ENCODE measurements at regions not wholly inside any gene's neighbourhood (a gene's known extent, or its start where the extent isn't known, plus 50 kb on each side); places are given as distances from the start of the nearest gene placed in this dataset.

DNA sequence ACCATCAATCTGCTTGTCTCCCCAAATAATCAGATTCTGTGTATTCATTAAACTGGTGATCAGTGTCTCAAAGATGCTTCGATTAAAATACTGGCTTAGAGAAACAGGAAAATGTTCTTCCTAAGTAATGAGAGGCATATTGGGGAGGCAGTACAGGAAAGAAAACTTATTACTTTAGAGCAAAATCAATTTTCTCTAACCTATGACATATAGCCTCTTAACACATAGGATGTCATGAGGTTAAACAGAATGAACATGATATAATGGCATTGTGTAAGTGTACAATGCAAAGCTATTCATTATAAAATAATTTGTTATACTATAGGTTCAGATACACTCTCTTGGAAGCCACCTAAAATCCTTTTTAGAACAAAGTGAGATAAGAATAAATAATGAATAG is 819.3 kb downstream of the KCNJ2 start:
- TF ChIP-seq CTCF (IDR thresholded peaks at IDR 0.05; ENCODE audit: insufficient read depth, low read length) (no peak), REST (IDR thresholded peaks at IDR 0.05; ENCODE audit: insufficient replicate concordance, low read depth) (no peak), POLR2AphosphoS5 (IDR thresholded peaks at IDR 0.05; ENCODE audit: low read depth) (no peak), GABPA (IDR thresholded peaks at IDR 0.05; ENCODE audit: low read depth) (no peak), SPI1 (IDR thresholded peaks at IDR 0.05; ENCODE audit: borderline replicate concordance, low read depth) (no peak)

Data from HL-60 (cell line).